HUES64 (cell line): ENCODE measurements at regions not wholly inside any gene's neighbourhood (a gene's known extent, or its start where the extent isn't known, plus 50 kb on each side); places are given as distances from the start of the nearest gene placed in this dataset.

Experiments used
- H3K27ac ChIP-seq: 2 replicates; pipeline ENCODE4 v1.7.0; 2013; ENCODE audit warnings: low read depth, low read length, inconsistent platforms
- H3K27me3 ChIP-seq: 2 replicates; pipeline ENCODE4 v1.6.1; 2013; ENCODE audit warnings: mild to moderate bottlenecking, low read length; ENCODE audit not compliant: insufficient read depth
- H3K36me3 ChIP-seq: 2 replicates; pipeline ENCODE4 v1.6.1; 2013; ENCODE audit warnings: mild to moderate bottlenecking, low read length; ENCODE audit not compliant: insufficient read depth
- H3K4me1 ChIP-seq: 2 replicates; pipeline ENCODE4 v1.6.1; 2013; ENCODE audit warnings: mild to moderate bottlenecking, low read length, moderate library complexity; ENCODE audit not compliant: insufficient read depth
- H3K4me3 ChIP-seq: 2 replicates; pipeline ENCODE4 v1.5.1; 2013; ENCODE audit warnings: mild to moderate bottlenecking, low read length, moderate library complexity
- H3K9ac ChIP-seq: 2 replicates; pipeline ENCODE4 v1.6.1; 2013; ENCODE audit warnings: mild to moderate bottlenecking, low read depth, low read length
- H3K9me3 ChIP-seq: 2 replicates; pipeline ENCODE4 v1.6.1; 2013; ENCODE audit warnings: low read depth, low read length; ENCODE audit not compliant: insufficient read depth
- WGBS: fragments of 150-250, 120-280 bp; methylation state at CpG from one replicate; pipeline ENCODE4 v1.1.7; 2013; ENCODE audit warnings: missing lambda C conversion rate; 5-methylcytosine and 5-hydroxymethylcytosine counted together

DNA sequence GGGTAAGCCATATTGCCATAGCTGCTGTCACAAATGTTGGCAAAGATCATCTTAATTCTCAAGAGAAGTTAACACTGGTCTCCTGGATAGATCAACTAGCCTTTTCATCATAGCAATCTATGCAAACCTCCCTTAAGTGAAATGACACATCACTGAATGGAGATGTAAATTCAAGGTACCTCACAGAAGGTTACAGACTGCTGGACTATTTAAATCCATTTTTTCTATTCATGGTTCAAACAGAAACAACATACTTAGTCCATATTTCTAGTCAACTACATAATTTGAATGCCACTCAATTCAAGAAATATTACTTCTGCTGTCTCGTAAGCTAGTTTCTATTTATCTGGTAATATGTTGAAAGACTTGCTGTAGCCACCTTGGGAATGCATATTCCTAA lies 748.3 kb downstream of the C12orf50 start:
- no CpG with 5 or more reads among the region's 1 CpG for WGBS
- no peak overlapping the region for H3K27ac ChIP-seq
- H3K9ac ChIP-seq: no peak overlapping the region
- H3K36me3 ChIP-seq: no peaks in the 10 kb centered on the region
- no peak overlapping the region for H3K4me3 ChIP-seq
- H3K27me3 ChIP-seq: no peaks in the 10 kb centered on the region
- peaks cover 16% of the 10 kb centered on the region for H3K9me3 ChIP-seq
- H3K4me1 ChIP-seq: no peaks in the 10 kb centered on the region

DNA sequence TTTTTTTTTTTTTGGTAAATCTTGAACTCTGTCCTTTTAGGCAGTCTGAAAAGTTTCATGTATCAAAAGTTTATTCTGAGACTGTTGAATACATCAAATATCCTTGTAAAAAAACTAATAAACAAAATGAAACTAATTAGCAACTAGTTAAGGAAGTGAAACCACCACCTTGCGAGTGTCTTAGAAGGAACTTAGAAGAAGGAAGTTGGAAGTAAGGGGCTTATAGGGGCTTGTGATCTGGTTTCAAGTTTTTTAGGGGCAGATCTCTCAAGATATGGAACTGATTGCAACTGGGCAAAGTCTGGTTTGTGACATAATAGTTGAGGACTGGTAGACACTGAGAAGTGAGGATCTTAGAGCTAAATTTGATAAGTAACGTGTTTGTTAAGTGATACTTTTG lies 748.8 kb downstream of the C12orf50 start:
- Histone ChIP-seq H3K9me3 (peaks cover 14% of the 10 kb centered on the region), H3K4me3 (no peak overlapping the region), H3K27ac (no peak overlapping the region), H3K27me3 (no peaks in the 10 kb centered on the region), H3K36me3 (no peaks in the 10 kb centered on the region), H3K4me1 (no peaks in the 10 kb centered on the region), H3K9ac (no peak overlapping the region)
- 93% methylated on average over 2 of the region's 2 CpGs for WGBS

DNA sequence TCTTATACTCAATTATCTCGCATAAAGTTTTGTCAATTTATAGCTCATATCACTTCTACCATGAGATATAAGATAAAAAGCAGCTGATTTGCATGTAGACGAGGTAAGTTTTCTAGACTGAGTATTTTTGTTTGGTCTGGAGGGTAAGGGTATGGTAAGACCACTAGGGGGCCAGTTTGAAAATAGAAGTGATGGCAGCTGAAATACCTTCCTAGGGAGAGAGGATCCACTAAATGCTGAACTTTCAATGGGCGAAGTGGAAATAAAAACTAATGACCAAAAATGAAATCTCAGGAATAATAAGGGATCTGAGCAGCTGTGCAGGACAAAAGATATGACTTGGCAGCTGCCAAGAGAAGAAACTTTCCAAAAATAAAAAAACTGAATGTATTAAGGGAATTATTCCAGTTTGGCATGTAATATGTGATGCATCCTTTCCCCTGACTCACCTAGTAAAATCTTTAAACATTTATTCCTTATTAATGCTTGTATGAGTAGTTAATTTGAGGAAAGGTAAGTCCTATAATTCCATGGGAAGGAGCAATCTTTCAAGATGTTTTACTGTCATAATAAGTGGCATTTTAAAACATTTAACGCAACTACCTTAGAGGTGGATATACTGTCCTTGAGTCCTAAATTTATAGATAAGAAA lies 754.5 kb downstream of the C12orf50 start:
- 60% methylated on average over 2 of the region's 4 CpGs for WGBS
- H3K27me3 ChIP-seq: no peaks in the 10 kb centered on the region
- no peak overlapping the region for H3K4me3 ChIP-seq
- H3K4me1 ChIP-seq: no peaks in the 10 kb centered on the region
- H3K27ac ChIP-seq: no peak overlapping the region
- H3K9me3 ChIP-seq: no peaks in the 10 kb centered on the region
- H3K36me3 ChIP-seq: no peaks in the 10 kb centered on the region
- no peak overlapping the region for H3K9ac ChIP-seq

DNA sequence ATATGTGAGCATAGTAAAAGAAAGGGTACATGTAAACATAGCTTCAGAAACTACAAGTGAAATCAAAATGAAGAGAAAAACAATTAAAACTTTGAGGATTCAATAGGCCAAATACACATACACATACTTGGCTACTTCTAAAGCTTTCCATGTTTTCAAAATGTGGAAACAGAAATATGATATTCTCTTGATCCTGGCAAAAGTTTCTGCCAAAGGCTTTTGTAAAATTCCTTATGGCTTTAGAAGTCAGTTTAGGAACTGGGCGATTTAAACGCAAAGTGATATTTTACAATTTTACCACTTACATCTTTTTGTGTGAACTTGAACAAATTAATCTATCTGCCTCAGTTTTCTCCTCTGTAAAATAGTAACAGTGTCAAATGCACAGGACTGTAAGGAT lies 756.4 kb downstream of the C12orf50 start:
- no peaks in the 10 kb centered on the region for H3K4me1 ChIP-seq
- H3K27me3 ChIP-seq: no peaks in the 10 kb centered on the region
- H3K9me3 ChIP-seq: no peaks in the 10 kb centered on the region
- WGBS: 95% methylated on average over 2 of the region's 2 CpGs
- H3K36me3 ChIP-seq: no peaks in the 10 kb centered on the region
- H3K4me3 ChIP-seq: no peak overlapping the region
- no peak overlapping the region for H3K27ac ChIP-seq
- no peak overlapping the region for H3K9ac ChIP-seq

DNA sequence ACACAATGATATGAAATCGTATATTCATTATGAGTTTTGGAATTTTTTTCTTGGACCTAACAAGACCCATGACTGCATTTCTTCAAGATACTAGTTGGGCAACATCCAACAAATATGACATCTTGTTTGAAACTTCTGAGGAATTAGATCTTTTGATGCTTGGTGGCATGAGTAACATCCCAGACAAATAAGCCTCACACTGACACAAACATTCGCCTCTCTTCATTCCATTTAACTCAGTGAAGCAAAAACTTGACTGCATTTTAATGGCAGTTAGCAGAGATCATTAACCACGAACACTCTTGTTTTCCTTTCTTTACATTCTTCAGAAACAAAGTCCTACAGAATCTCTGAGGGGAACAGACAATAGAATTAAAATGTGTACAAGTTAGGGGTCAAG lies 758.3 kb downstream of the C12orf50 start:
- no peak overlapping the region for H3K27ac ChIP-seq
- no peaks in the 10 kb centered on the region for H3K9me3 ChIP-seq
- 92% methylated on average over 3 of the region's 3 CpGs for WGBS
- no peak overlapping the region for H3K4me3 ChIP-seq
- H3K9ac ChIP-seq: no peak overlapping the region
- no peaks in the 10 kb centered on the region for H3K27me3 ChIP-seq
- H3K36me3 ChIP-seq: no peaks in the 10 kb centered on the region
- no peaks in the 10 kb centered on the region for H3K4me1 ChIP-seq

DNA sequence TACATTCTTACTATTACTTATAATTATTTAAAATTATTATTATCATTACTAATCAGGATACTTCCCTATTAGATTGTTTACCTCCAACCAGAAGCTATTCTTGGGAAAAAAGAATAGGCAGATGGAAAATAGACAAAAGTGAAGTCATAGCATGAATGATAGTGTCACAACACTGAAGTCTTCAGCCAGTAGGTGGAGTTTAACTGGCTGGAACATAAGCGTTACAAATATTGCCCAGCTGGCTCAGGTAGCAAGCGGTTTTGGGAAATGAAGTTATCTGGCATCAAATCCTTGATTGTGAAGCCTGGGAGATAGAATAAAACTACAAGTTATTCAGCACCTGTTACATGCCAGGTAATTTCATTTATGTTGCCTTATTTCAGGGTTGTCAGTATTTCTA lies 762.9 kb downstream of the C12orf50 start:
- Histone ChIP-seq H3K9me3 (no peaks in the 10 kb centered on the region), H3K27me3 (no peaks in the 10 kb centered on the region), H3K9ac (no peak overlapping the region), H3K27ac (no peak overlapping the region), H3K36me3 (no peaks in the 10 kb centered on the region), H3K4me3 (no peak overlapping the region), H3K4me1 (no peaks in the 10 kb centered on the region)
- WGBS: 91% methylated on average over 2 of the region's 2 CpGs

DNA sequence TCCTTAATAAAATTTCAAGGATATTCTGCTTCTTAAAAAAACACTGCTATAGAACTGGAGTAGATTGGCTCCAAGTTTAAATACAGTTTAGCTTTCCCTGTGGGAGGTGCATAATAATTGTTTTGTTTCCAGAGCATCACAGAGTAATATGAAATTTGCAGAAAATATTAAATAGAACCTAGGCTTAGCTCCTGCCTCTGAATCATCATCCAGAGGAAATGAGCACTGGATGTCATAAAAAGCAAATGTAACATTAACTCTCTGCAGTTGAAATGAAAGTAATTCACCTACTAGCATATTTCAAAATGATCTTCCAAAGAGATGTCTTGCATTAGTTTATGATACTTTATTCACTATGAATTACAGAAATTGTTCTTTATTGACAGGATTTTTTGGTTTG lies 769.8 kb downstream of the C12orf50 start:
- Histone ChIP-seq H3K4me1 (no peaks in the 10 kb centered on the region), H3K9ac (no peak overlapping the region), H3K36me3 (no peaks in the 10 kb centered on the region), H3K9me3 (no peaks in the 10 kb centered on the region), H3K27me3 (no peaks in the 10 kb centered on the region), H3K27ac (no peak overlapping the region), H3K4me3 (no peak overlapping the region)

DNA sequence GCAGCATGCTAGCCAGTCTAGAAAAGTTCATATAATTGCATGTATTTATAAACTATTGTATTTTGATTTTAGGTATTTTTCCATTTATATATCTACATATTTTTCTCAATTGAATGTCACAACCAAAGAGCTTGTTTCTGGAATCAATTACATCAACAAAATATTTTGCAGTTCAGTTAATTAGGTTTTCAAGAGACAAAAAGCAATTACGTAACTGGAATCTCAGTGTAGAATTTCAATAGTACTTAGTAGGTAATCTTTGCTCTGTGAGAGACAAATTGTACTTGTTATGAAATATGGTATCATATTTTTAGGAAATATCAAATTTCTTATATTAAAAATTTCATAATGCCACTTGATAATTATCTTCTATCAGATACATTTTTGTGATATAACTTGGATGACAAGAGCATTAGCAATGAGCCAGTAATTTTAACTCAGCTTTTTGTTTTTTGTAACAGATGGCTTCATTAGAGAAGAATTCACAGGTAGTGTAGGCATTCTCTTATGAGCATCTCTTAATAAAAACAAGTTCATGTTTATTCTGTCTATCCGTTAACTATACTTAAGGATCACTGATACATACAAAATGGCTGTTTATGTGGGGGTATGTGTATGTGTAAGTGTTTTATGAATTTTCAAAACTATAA lies 774.7 kb downstream of the C12orf50 start:
- Histone ChIP-seq H3K4me3 (no peak overlapping the region), H3K27me3 (no peaks in the 10 kb centered on the region), H3K9me3 (0 out of 2 replicates have a peak, but pooled peaks cover 4% of the 10 kb centered on the region), H3K9ac (no peak overlapping the region), H3K36me3 (no peaks in the 10 kb centered on the region), H3K4me1 (no peaks in the 10 kb centered on the region), H3K27ac (no peak overlapping the region)
- 77% methylated on average over 1 of the region's 2 CpGs for WGBS

DNA sequence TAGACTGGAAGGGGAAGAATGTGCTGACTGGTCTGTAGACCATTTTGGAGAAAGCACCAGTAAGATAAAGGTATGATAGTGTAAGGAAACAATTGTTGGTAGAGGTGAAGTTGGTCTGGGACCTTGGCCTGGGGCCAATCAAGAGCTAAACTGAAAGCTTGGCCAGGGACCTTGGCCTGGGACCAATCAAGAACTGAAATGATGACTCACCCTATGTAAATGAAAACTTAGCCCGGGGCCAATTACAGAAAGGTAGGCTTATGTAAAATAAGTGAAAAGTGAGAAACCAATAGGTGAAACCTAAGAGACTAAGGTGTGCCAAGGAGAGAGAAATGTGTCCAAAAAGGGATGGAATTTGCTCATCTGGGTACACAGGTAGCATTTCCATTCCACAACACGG lies 776.0 kb downstream of the C12orf50 start:
- 93% methylated on average over 2 of the region's 2 CpGs for WGBS
- no peak overlapping the region for H3K27ac ChIP-seq
- no peaks in the 10 kb centered on the region for H3K27me3 ChIP-seq
- 0 out of 2 replicates have a peak, but pooled peaks cover 4% of the 10 kb centered on the region for H3K9me3 ChIP-seq
- H3K36me3 ChIP-seq: no peaks in the 10 kb centered on the region
- H3K4me3 ChIP-seq: no peak overlapping the region
- H3K4me1 ChIP-seq: no peaks in the 10 kb centered on the region
- H3K9ac ChIP-seq: no peak overlapping the region

DNA sequence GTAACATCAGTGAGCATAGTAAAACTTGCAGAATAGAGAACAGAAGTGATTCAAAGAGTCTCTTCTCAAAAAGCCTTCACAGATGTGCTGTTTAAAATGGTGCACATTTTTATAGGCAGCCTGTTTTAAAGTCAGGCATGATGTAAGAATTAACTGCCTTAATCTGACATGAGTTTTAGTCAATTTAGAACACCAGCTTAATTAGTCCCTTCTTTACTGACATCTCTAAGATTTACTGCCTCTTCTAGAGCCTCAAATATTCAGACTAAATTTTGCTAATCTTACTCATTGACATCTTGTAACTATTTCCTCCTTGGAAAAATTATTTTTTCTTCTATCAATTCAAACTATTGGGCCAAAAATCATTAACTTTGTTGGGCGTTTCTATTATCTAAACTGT lies 782.5 kb downstream of the C12orf50 start:
- Histone ChIP-seq H3K4me3 (no peak overlapping the region), H3K36me3 (no peaks in the 10 kb centered on the region), H3K9me3 (no peaks in the 10 kb centered on the region), H3K9ac (no peak overlapping the region), H3K4me1 (no peaks in the 10 kb centered on the region), H3K27ac (no peak overlapping the region), H3K27me3 (no peaks in the 10 kb centered on the region)
- WGBS: 92% methylated on average over 1 of the region's 1 CpG

DNA sequence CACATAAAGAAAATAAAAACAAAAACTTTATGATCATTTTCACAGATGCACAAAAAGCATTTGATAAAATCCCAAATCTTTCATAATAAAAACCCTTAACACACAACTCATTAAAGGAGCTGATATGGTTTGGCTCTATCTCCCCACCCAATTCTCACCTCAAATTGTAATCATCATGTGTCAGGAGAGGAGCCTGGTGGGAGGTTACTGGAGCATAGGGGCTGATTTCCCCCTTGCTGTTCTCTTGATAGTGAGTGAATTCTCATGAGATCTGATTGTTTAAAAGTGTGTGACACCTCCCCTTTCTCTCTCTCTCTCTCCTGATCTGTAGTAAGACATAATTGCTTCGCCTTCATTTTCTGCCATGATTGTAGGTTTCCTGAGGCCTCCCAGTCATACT lies 790.7 kb downstream of the C12orf50 start:
- no peak overlapping the region for H3K4me3 ChIP-seq
- no peaks in the 10 kb centered on the region for H3K9me3 ChIP-seq
- no peak overlapping the region for H3K27ac ChIP-seq
- H3K36me3 ChIP-seq: no peaks in the 10 kb centered on the region
- no peaks in the 10 kb centered on the region for H3K27me3 ChIP-seq
- H3K4me1 ChIP-seq: no peaks in the 10 kb centered on the region
- WGBS: 79% methylated on average over 1 of the region's 1 CpG
- H3K9ac ChIP-seq: no peak overlapping the region

DNA sequence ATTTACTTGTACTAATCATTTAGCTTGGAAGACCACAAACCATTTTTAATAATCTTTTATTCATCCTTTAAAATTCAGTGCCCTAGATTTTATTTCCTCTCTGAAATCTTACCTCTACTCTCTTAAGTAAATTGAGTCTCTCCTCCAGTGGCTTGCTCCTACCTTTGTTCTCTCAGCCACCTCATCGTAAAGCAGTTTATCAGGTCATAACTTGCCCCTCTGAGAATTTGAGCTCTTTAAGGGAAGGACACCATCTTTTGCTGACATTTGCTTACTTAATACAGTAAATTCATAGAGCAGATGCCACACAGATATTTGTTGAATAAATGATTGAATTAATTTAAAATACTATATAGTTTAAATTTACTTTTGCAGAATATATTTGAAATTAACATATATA lies 794.3 kb downstream of the C12orf50 start:
- Histone ChIP-seq H3K4me3 (no peak overlapping the region), H3K9me3 (no peaks in the 10 kb centered on the region), H3K27ac (no peak overlapping the region), H3K4me1 (no peaks in the 10 kb centered on the region), H3K36me3 (no peaks in the 10 kb centered on the region), H3K27me3 (no peaks in the 10 kb centered on the region), H3K9ac (no peak overlapping the region)
- WGBS: 96% methylated on average over 1 of the region's 1 CpG
